ENCODE measurements at regions not wholly inside any gene's neighbourhood (a gene's known extent, or its start where the extent isn't known, plus 50 kb on each side); places are given as distances from the start of the nearest gene placed in this dataset.
"Not testable (repeated sequence)": the region's sequence is repeated elsewhere in the genome, so short reads cannot be mapped to it uniquely, and the experiment has no call there.

GRCh38 chr12:84018556-84019179, 893.9 kb downstream of the SLC6A15 start:
- BruUV-seq (replicated peaks); DNase-seq; H4K8ac ChIP-seq (ENCODE audit: low read depth in 2 of 2, low read length in 2 of 2); H3K79me1 ChIP-seq (ENCODE audit: low read depth in 1 of 2, low read length in 2 of 2); H3K56ac ChIP-seq (ENCODE audit: extremely low read depth, insufficient read depth, low read length); H3K4me2 ChIP-seq (ENCODE audit: low read depth, low read length); H3K4me3 ChIP-seq (ENCODE audit: insufficient read depth, low read depth, low read length); H4K91ac ChIP-seq (ENCODE audit: insufficient read depth, low read depth, low read length); H3K27ac ChIP-seq (ENCODE audit: insufficient read depth, low read length); intact Hi-C loops (cut with micrococcal nuclease); H2BK5ac ChIP-seq (ENCODE audit: low read depth, low read length, poor library complexity, severe bottlenecking); in situ Hi-C loops (cut with MboI; ENCODE audit: low sequenced_read_pairs); H3K23ac ChIP-seq (ENCODE audit: low read depth, low read length); H2AK5ac ChIP-seq (ENCODE audit: low read depth, low read length); H3K9me3 ChIP-seq (ENCODE audit: control insufficient read depth, insufficient read depth, low read length); H2BK15ac ChIP-seq (ENCODE audit: low read depth, low read length); H2BK20ac ChIP-seq (ENCODE audit: low read depth, low read length); H4K20me1 ChIP-seq (ENCODE audit: insufficient read depth, low read length); H3K36me3 ChIP-seq (ENCODE audit: control insufficient read depth, insufficient read depth, low read length); H3K9ac ChIP-seq (ENCODE audit: low read depth, low read length); H3K4ac ChIP-seq (ENCODE audit: low read depth, low read length); H3K9me1 ChIP-seq (ENCODE audit: insufficient read depth, low read length); H2AFZ ChIP-seq (replicated peaks; ENCODE audit: low read length, poor library complexity); H4K5ac ChIP-seq (ENCODE audit: low read depth, low read length); H2BK120ac ChIP-seq (ENCODE audit: low read depth, low read length); H3K14ac ChIP-seq (replicated peaks; ENCODE audit: low read depth, low read length); H3K27me3 ChIP-seq (ENCODE audit: control insufficient read depth, insufficient read depth, low read length); H2AK9ac ChIP-seq (replicated peaks; ENCODE audit: low read depth, low read length, poor library complexity); H3K18ac ChIP-seq (ENCODE audit: low read depth, low read length); H3K4me1 ChIP-seq (ENCODE audit: control insufficient read depth, insufficient read depth, low read length); ATAC-seq (ENCODE audit: low read depth); CTCF ChIA-PET; dilution Hi-C loops (cut with HindIII; ENCODE audit: low sequenced_read_pairs, unreplicated experiment); POLR2A ChIA-PET (ENCODE audit: unreplicated experiment): not testable (repeated sequence)
- WGBS, 2 experiments (ENCODE audit: extremely low coverage in 2 of 2, insufficient read length in 1 of 2) = 71% methylated on average over 1 of the region's 6 CpGs; no CpG with 5 or more reads in 1 of the 2 experiments

Data from IMR-90 (cell line).